Fibroblast of lung (primary cell): ENCODE measurements at regions not wholly inside any gene's neighbourhood (a gene's known extent, or its start where the extent isn't known, plus 50 kb on each side); places are given as distances from the start of the nearest gene placed in this dataset.

Source experiments
- DNase-seq, 2 donors: peaks; one replicate each; pipeline versions ENCODE4 v3.0.0 to v3.0.0-alpha.2; 2010; ENCODE audit warnings: low read depth in 2 of 2
- H2AFZ ChIP-seq: 2 replicates; pipeline ENCODE4 v1.5.1; 2012; ENCODE audit warnings: low read length, control low read depth, inconsistent platforms
- H3K27ac ChIP-seq: 2 replicates; pipeline ENCODE4 v1.5.1; 2011; ENCODE audit warnings: low read length, control low read depth; ENCODE audit not compliant: insufficient read depth
- H3K27me3 ChIP-seq: 2 replicates; pipeline ENCODE4 v1.5.1; 2011; ENCODE audit warnings: mild to moderate bottlenecking, low read length; ENCODE audit not compliant: control insufficient read depth, insufficient read depth
- H3K36me3 ChIP-seq: 2 replicates; pipeline ENCODE4 v1.5.1; 2011; ENCODE audit warnings: low read length; ENCODE audit not compliant: control insufficient read depth, insufficient read depth
- H3K4me1 ChIP-seq: 2 replicates; pipeline ENCODE4 v1.5.1; 2011; ENCODE audit warnings: low read length; ENCODE audit not compliant: control insufficient read depth, insufficient read depth; ENCODE audit errors: extremely low read depth
- H3K4me2 ChIP-seq: 2 replicates; pipeline ENCODE4 v1.5.1; 2011; ENCODE audit warnings: low read length, control low read depth; ENCODE audit not compliant: insufficient read depth; ENCODE audit errors: extremely low read depth
- H3K4me3 ChIP-seq, 4 experiments: fragments of 200-600 bp in 1 of 4; sonication (generic) in 1 of 4; replicated peaks in 1 of 4; 2 replicates each; pipeline ENCODE4 v1.5.1; 2011 to 2016; ENCODE audit warnings: low read length in 4 of 4, low read depth in 3 of 4, mild to moderate bottlenecking in 3 of 4, control low read depth in 2 of 4, inconsistent platforms in 1 of 4, mixed read lengths in 1 of 4; ENCODE audit not compliant: insufficient read depth in 1 of 4; ENCODE audit errors: control extremely low read depth in 1 of 4
- H3K79me2 ChIP-seq: 2 replicates; pipeline ENCODE4 v1.5.1; 2012; ENCODE audit warnings: mild to moderate bottlenecking, low read length, inconsistent platforms; ENCODE audit not compliant: control insufficient read depth, insufficient read depth
- H3K9ac ChIP-seq: 2 replicates; pipeline ENCODE4 v1.5.1; 2011; ENCODE audit warnings: mild to moderate bottlenecking, low read length, control low read depth; ENCODE audit not compliant: insufficient read depth
- H3K9me3 ChIP-seq: 2 replicates; pipeline ENCODE4 v1.5.1; 2012; ENCODE audit warnings: low read depth, low read length; ENCODE audit not compliant: control insufficient read depth, insufficient read depth
- H4K20me1 ChIP-seq: 2 replicates; pipeline ENCODE4 v1.5.1; 2011; ENCODE audit warnings: low read length; ENCODE audit not compliant: control insufficient read depth, insufficient read depth; ENCODE audit errors: extremely low read depth
- EZH2 ChIP-seq: IDR thresholded peaks from 2 replicates; pipeline ENCODE4 v1.5.1; 2012; ENCODE audit warnings: low read length, control low read depth, mild to moderate bottlenecking; ENCODE audit errors: missing control alignments
- TF ChIP-seq, protein P1 (sequence below), 2 donors: IDR thresholded peaks in 1 of 2; conservative IDR thresholded peaks in 1 of 2; 1 replicate in 1 of 2; 2 replicates in 1 of 2; pipeline ENCODE4 v1.5.1; 2011 to 2012; ENCODE audit warnings: low read length in 2 of 2, control low read depth in 1 of 2, inconsistent platforms in 1 of 2, low read depth in 1 of 2, mild to moderate bottlenecking in 1 of 2

- no peak overlapping the region for H3K27ac ChIP-seq
- no peaks in the 10 kb centered on the region for H3K36me3 ChIP-seq
- no peaks in the 10 kb centered on the region for H4K20me1 ChIP-seq
- no peaks in the 10 kb centered on the region for H3K79me2 ChIP-seq
- no peaks in the 10 kb centered on the region for H3K27me3 ChIP-seq
- no peak for TF ChIP-seq EZH2
- TF ChIP-seq, protein P1, sequence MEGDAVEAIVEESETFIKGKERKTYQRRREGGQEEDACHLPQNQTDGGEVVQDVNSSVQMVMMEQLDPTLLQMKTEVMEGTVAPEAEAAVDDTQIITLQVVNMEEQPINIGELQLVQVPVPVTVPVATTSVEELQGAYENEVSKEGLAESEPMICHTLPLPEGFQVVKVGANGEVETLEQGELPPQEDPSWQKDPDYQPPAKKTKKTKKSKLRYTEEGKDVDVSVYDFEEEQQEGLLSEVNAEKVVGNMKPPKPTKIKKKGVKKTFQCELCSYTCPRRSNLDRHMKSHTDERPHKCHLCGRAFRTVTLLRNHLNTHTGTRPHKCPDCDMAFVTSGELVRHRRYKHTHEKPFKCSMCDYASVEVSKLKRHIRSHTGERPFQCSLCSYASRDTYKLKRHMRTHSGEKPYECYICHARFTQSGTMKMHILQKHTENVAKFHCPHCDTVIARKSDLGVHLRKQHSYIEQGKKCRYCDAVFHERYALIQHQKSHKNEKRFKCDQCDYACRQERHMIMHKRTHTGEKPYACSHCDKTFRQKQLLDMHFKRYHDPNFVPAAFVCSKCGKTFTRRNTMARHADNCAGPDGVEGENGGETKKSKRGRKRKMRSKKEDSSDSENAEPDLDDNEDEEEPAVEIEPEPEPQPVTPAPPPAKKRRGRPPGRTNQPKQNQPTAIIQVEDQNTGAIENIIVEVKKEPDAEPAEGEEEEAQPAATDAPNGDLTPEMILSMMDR (conservative IDR thresholded peaks at IDR 0.05 in 1 of 2, IDR thresholded peaks at IDR 0.05 in 1 of 2; ENCODE audit: low read depth in 1 of 2, low read length in 2 of 2), result no peak
- DNase-seq, result no peak
- no peak overlapping the region for H3K4me2 ChIP-seq
- no peak overlapping the region for H3K4me3 ChIP-seq
- H3K9ac ChIP-seq, result no peak overlapping the region
- H2AFZ ChIP-seq, result no peak overlapping the region
- H3K9me3 ChIP-seq, result no peaks in the 10 kb centered on the region
- H3K4me1 ChIP-seq, result no peaks in the 10 kb centered on the region
Measured at GRCh38 chr6:18846327-18846726, 459.2 kb downstream of the RNF144B start.

GRCh38 chr6:18861204-18861603 is 474.1 kb downstream of the RNF144B start:
- Histone ChIP-seq H3K4me3 (no peak overlapping the region), H3K9me3 (no peaks in the 10 kb centered on the region), H3K27me3 (no peaks in the 10 kb centered on the region), H3K9ac (no peak overlapping the region), H2AFZ (no peak overlapping the region), H3K79me2 (no peaks in the 10 kb centered on the region), H3K4me2 (no peak overlapping the region), H3K36me3 (no peaks in the 10 kb centered on the region), H4K20me1 (no peaks in the 10 kb centered on the region), H3K27ac (no peak overlapping the region), H3K4me1 (no peaks in the 10 kb centered on the region)
- TF ChIP-seq, protein P1 (conservative IDR thresholded peaks at IDR 0.05 in 1 of 2, IDR thresholded peaks at IDR 0.05 in 1 of 2; ENCODE audit: low read depth in 1 of 2, low read length in 2 of 2), result no peak
- no peak for TF ChIP-seq EZH2
- DNase-seq, result no peak

DNA sequence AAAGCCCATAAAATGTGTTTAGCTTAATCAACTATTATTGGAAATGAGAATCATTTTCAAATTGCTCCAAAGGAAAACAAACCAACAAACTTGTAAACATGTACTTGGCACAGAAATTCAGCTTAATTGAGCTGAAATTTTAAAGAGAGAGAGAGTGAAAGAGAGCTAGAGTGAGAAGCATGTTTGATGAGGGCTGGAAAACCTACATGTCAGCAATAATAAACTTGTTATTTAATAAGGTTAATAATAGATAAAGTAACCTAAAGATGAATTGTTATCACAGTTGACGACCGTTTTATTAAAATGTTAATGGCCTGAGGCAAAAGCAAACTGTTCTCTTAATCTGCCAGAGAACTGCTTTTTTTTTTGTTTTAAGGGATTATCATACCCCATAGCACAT is 496.1 kb downstream of the RNF144B start:
- Histone ChIP-seq H3K4me2 (no peak overlapping the region), H2AFZ (no peak overlapping the region), H3K9me3 (no peaks in the 10 kb centered on the region), H3K27me3 (no peaks in the 10 kb centered on the region), H4K20me1 (no peaks in the 10 kb centered on the region), H3K4me1 (no peaks in the 10 kb centered on the region), H3K79me2 (no peaks in the 10 kb centered on the region), H3K4me3 (no peak overlapping the region), H3K27ac (no peak overlapping the region), H3K9ac (no peak overlapping the region), H3K36me3 (no peaks in the 10 kb centered on the region)
- TF ChIP-seq, protein P1 (conservative IDR thresholded peaks at IDR 0.05 in 1 of 2, IDR thresholded peaks at IDR 0.05 in 1 of 2; ENCODE audit: low read depth in 1 of 2, low read length in 2 of 2), result no peak
- no peak for TF ChIP-seq EZH2
- no peak for DNase-seq
